Head of caudate nucleus (tissue), 42 donors: ENCODE measurements at regions not wholly inside any gene's neighbourhood (a gene's known extent, or its start where the extent isn't known, plus 50 kb on each side); places are given as distances from the start of the nearest gene placed in this dataset.

ENCODE experiments used
- DNase-seq, 42 donors: peaks; one replicate each; pipeline versions ENCODE4 v3.0.0 to v3.0.0-alpha.2; 2020 to 2021; ENCODE audit warnings: mixed read lengths in 7 of 42
- intact Hi-C: fragments of 100-400 bp; cut with DNase I; formaldehyde crosslinking; loops from one replicate; pipeline ENCODE4 v1.15.0; 2022

DNA sequence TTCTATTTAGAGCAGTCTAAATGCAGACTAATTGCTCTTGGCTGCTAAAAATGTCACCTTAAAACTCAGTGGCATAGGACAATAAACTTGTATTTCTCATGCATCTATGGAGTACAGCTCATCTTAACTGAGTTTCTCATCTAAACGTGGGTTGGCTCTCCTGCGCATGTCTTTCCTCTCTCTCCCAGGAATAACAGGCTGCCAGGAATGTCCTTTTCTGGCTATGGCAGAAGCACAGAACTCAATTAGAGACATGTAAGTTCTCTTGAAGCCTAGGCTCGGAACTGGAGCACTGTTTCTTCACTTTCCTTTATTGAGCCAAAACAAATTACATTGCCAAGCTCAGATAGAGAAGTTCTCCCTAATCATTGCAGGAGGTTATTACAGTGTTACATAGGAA, 722.3 kb upstream of the FLRT2 start:
- DNase-seq = peak in 2 of 42 donors; percentile 17 to 35
- intact Hi-C loops = no loop called here

DNA sequence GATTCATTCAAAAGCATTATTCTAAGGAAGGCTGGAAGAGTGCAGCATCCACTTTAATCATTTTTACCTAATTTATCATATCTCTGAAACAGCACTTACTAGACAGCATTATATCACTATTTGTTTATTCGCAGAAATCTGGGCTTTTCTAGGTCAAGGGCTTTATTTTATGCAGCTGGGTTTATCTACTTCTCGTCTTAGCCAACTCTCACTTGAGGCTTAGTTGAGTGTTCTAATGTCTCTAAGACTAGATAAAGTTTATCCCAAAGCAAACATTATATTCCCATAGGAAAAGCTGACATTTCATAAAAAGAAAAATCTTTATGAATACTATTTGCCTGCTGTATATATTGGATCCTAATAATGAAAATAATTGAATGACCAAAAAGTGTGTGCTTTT, 720.8 kb upstream of the FLRT2 start:
- intact Hi-C loops = no loop called here
- DNase-seq = no peak

DNA sequence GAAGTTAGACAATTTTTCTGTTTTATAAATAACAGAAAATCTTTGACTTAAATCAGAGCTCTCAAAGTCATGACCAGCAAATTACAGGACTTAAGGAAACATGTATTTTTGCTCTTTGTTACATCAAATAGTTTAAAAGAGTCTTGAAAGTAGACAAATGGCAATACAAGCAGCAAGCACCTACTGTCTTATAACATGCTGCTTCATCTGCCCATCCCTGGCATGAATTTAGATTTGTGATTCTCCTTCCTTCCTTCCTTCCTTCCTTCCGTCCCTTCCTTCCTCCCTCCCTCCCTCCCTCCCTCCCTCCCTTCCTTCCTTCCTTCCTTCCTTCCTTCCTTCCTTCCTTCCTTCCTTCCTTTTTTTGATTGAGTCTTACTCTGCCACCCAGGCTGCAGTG, 715.6 kb upstream of the FLRT2 start:
- intact Hi-C loops = no loop called here
- no peak for DNase-seq

DNA sequence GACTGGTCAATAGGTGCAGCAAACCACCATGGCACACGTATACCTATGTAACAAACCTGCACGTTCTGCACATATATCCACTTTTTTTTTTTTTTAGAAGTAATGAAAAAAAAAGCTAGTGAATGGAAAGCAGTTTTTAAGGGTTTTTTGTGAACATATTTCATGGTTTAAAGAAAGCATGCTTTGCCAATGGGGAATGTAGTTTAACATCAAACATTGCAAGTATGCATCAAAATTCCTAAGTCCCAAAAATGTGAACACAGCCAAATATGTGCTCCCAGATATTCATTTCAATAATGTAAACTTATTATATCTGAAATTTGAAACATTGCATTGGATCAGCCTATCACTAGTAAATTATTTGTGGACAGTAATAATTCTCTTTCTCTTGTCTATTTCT, 710.4 kb upstream of the FLRT2 start:
- no peak for DNase-seq
- intact Hi-C loops = no loop called here

DNA sequence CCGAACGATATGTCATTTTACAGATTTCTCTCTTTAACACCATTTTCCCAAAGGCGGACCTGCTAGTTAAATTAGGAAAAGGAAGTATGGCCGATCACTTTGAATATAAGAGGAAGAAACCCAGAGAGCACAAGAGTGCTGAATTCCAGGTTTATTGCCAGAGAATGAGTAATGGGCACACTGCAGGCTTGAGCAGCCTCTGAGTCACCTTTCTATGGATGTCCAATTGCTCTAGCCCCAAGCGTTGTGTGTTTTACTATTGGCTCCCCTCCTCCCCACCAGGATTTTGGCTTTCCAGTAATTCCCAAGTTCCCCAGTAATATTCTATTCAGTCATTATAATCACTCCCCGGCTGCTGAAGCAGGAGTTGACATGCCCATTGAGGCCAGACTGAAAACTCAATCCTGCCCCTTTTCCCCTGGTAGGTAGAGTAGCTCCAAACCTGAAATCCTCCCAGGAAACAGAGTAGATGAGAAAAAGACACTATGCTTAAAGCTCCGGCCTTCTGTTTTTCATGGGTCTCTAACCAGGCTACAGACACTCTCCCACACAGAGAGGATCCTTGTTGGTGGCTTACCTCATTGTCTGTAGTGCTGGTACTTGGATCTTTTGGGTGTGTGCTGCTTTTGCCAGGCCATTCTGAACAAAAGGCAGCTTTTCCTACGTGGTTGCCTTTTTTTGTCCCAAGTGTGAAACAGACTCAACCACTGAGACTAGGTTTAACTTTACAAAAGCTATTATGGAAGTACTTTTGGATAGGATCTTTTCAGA, 704.3 kb upstream of the FLRT2 start:
- intact Hi-C loops = no loop called here
- DNase-seq = no peak

DNA sequence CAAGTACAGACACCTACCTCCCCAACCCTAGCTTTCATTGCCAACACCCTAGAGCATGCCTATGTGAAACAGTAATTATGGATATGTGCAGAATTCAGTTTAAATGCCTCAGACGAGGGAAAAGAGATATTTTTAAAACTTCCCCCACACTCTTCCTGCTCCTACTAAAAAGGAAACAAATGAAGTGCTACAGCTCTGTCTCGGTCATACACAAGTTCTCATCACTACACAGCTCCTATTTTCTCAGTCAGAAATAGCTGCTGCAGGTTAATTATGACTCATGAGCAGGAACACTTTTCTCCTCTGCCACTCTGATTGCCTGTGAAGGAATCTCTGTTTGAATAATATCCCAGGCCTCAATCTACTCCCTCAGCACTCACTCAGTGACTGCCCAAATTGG, 703.6 kb upstream of the FLRT2 start:
- peak in 11 of 42 donors; percentile 8 to 69 (median 28) for DNase-seq
- intact Hi-C loops = no loop called here

DNA sequence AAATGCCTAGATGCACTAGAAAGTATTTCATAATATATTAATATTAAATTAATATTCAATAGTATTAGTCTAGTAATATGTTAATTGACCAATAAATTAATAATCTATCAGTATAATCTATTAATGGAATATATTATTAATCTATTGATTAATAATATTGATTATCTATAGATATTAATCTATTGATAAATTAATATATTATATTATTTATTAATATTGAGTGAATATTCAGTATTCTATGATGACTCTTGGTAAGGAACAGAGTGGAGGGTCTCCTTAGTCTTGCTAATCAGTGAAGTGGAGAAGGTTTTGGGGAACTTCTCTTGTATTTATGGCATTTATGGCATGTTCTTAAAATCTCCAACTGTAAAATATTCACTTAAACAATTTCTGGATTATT, 679.3 kb upstream of the FLRT2 start:
- intact Hi-C loops = no loop called here
- no peak for DNase-seq

DNA sequence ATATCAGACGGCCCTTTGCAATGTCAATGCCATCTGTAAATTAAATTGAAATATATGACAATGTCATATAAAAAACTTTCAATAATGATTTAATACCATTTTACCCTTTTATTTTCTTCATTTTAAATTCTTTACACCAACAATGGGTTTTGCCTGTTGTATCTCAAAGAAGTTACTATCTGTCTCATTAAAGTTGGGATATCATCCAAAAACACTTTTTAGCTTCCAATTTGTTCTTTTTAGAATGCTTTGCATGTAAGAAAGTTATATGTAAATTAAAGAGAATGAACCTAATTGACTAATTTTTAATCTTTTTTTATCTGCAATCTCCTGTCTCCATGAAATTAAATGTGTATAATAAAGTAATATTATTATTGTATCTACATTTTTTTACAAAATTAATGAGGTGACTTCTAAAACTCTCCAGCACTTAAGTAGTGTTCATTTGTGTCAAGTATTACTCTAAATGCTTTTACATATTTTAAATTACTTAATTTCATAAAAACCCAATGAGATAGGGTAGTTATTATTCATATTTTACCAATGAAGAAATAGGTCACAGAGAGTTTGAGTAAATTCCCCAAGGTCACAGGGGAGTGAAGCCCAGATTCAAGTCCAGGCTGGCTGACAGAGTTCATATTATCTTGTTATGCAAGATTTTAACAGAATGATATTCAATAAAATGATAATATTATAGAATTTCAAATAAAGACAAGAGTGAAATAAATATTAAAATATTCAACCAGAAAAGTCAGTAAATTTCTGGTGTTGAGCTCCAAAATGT, 673.0 kb upstream of the FLRT2 start:
- no peak for DNase-seq
- intact Hi-C loops = no loop called here

DNA sequence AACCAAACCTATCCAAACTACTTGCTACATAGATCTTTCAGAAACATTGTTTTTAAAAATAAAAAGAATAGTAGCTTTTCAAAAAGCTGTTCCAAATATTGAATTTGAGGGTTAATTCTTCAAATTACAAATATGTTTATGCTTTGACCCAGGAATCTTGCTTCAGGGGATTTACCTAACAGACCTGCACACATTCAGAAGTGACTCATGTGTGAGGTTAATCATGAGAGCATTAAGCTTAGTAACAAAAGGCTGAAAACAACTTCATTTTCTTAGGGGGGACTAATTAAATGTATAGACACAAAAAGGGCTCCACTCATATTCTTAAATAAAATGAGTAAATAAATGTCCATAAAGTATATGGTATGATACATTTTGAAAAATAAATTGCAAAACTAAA, 672.4 kb upstream of the FLRT2 start:
- no peak for DNase-seq
- intact Hi-C loops = no loop called here

DNA sequence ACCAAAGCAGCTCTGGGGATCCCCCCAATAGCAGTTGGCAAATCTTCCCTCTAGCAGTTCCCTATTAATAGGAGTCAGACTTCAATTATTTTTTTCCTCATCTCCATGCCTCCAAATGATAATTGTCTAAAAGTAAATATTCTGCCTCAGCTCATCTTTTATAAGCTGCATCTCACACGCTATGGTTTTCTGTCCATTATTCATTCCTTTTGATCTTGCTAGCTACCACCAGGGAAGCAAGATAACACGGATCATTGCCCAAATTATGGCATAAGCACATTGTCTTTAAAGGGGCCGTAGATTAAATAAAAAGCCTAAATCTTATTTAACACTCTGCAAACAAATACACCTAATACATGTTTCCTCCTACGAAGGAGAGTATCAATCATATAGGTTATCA, 670.8 kb upstream of the FLRT2 start:
- no peak for DNase-seq
- intact Hi-C loops = no loop called here

DNA sequence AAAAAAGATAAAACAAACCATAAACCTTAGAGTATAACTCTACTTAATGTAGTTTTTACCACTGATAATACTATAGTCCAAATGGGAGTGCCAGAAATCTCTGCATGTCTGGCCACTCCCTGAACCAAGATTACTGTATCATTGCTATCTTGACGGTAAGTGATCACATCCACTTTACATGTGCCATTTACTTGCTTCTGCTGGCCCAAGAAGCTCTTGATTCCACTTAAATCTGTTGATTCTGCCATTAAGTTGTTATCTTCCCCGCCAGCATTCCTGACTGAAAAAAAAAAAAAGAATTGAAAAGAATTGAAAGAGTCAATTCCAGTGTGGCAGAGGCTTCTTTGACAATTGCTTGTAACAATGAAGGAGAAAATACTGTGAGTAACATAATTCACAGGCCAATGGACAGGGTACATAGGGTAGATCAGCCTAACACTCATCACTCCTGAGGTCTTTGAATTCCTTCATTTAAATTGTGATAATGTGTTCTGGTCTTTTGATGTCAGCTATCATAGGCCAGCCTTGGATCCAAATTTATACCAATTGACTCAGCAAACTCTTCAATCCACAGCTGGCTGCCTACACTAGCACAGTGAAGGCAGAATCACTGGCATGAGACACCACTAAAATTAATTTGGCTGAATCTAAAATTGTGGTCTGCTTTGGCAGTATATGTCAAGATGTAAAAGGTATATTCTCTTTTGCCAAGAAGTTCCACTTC, 665.2 kb upstream of the FLRT2 start:
- DNase-seq = no peak
- intact Hi-C loops = no loop called here

DNA sequence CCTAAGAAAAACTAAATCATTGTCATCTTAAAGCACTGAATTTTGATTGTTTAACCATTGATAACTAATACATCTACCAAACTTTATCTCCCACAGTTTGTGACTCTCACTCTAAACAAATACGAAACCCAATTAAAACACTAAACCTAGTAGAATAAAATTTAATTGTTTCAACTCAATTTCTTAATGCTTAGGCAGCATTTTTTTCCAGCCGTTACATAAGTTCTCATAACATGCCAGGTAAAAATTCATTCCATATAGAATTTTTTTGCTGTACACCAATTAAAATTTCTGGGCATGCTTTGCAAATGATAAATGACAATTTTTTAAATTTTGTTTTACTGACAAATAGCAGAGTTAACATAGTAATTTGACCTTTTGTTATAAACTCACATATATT, 658.2 kb upstream of the FLRT2 start:
- no peak for DNase-seq
- intact Hi-C loops = no loop called here

DNA sequence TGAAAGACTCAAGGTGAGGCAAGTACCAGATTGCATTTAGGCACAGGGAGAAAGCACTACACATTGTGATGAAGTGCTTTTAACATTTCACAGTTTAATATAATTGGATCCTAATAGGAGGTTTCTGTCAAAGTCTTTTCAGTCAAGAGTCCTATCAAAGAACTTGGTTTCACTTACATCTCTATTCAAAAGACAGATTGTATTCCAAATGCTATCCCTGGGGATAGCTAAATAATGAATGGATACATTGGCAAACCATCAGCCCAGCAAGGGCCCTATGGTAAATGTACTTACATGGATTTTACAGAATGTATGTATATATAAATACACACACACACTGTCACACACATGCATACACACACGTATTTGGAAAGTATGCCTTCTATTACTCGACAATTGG, 655.5 kb upstream of the FLRT2 start:
- no peak for DNase-seq
- intact Hi-C loops = no loop called here

DNA sequence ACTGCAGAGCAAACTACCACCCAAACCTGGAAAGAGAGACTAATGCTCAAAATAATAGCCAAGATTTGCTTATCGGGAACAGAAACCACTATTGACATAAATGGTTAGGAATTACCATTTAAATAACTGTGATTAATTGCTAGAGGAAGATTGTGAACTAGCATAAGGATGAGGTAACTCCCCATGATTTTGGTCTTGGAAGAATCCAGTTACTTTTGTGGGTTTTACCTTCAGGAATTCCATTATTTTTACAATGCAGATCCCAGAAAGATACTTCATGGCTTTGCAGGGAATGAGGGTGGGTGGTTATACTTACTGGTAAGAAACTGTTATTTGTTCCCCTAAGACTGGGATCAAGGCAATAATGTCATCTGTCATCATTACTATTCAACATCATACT, 652.9 kb upstream of the FLRT2 start:
- DNase-seq = no peak
- intact Hi-C loops = no loop called here

DNA sequence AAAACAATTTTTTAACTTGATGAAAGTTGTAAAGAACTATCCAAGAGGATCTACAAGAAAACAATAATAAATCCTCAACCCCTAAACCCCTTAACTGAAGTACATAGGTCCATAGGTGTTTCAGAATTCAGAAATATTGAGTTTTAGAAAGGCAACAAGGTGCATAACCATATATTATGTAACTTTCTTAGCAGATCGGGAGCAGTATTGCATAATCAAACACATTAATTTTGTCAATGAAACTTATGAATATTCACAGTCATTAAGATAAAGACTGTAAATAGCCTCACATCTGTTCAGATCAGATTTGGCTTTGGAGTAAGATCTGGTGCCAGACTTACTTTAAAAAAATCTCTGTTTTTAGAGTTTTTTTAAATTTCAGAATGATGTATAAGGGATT, 647.1 kb upstream of the FLRT2 start:
- intact Hi-C loops = no loop called here
- no peak for DNase-seq

DNA sequence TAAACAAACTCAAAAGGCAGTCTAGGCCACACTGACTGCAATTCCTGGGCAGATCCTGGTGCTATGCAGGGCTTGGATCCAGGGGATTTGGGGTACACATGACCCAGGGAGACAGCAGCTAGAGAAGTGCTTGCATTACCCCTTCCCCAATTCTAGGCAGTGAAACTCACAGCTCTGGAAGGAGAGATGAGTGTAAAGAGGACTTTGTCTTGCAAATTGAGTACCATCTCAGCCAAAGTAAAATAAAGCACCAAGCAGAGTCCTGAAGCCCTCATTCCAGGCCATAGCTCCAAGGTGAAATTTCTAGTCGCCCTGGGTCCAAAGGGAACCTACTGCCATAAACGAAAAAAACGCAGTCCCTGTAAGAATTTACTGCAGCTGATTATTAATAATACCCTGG, 644.9 kb upstream of the FLRT2 start:
- intact Hi-C loops = no loop called here

DNA sequence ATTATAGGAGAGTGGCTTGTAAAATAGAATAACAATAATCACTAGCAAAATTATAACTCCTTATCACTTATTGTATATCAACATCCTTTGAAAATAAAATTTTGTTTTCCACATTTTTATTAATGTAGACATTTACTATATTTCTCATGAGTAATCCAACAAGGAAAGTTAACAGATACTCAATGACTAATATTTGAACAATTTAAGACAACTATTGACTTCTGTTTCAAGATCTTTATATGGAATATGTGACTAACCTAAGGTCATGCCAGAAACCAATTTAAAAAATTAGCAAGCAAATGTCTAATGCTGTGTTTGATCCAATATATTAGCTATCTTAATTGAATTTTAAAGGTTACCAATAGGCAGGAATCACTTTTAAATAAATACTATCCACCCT, 638.5 kb upstream of the FLRT2 start:
- DNase-seq = no peak
- intact Hi-C loops = no loop called here

More for the DNA sequence above, 644.9 kb upstream of the FLRT2 start:
- no peak for DNase-seq

DNA sequence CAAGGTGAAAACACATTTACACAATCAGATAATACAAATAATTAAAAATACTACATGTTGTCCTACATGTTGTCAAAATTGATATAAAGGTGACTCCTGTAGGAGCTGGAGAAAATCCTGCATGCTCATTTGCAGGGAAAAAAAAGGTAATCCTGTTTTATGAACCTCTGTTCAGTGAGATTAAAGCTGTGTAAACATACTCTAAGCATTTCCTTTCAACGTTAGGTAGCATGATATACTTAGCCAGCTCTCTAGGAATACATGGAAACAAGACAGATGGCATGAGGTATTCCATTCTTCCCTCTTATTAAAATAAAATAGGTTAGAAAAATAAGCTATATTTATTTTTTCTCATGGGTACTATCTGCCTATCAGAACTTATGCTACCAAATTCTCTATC, 635.7 kb upstream of the FLRT2 start:
- intact Hi-C loops = no loop called here
- DNase-seq = no peak

DNA sequence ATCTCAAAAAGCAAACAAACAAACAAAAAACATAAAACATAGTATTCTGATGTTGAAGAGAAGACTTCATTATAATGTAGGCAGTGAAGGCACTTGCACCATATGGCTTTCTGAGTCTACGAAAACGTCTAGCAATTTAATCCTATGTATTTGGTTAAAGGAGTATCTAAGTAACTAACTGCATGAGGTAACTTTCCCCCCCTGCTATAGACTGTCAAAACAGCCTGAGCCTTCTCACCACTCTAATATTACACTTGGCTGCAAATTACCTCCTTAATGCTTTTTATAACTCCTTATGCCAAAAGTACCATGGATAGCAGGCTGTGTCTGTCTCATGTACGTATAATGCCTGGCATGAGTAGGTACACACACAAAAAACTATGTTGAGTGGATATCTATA, 607.6 kb upstream of the FLRT2 start:
- DNase-seq = no peak

DNA sequence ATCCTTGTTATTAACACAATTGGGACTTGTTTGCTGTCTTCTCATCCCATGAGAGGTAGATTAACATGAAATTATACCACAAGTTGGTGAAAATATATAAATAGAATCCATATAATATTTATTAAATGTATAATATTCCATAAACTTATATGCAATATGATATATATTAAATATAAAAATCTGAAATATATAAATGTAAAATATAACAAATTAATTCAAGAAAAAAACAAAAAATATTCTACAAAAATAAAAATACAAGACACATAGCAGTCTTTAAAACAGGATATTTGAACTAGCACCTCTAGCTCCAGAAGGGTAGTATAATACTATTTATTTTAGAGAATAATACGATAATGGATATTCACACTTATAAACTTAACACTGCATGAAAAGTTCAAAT, 603.3 kb upstream of the FLRT2 start:
- intact Hi-C loops = no loop called here
- no peak for DNase-seq

More for the DNA sequence above, 607.6 kb upstream of the FLRT2 start:
- intact Hi-C loops = no loop called here
